ENCODE measurements at regions not wholly inside any gene's neighbourhood (a gene's known extent, or its start where the extent isn't known, plus 50 kb on each side); places are given as distances from the start of the nearest gene placed in this dataset.

- peak; percentile 41 for DNase-seq (ENCODE audit: extremely low read depth, low read depth)
- H3K4me3 ChIP-seq (replicated peaks; ENCODE audit: low read depth, low read length): no peak overlapping the region
- TF ChIP-seq CTCF (IDR thresholded peaks at IDR 0.05; ENCODE audit: low read depth, low read length, missing control alignments): peak; percentile 7
Measured at GRCh38 chr15:79673416-79674123, 223.2 kb downstream of the MTHFS start.

- DNase-seq (ENCODE audit: extremely low read depth, low read depth): no peak
- no peak overlapping the region for H3K4me3 ChIP-seq (replicated peaks; ENCODE audit: low read depth, low read length)
- no peak for TF ChIP-seq CTCF (IDR thresholded peaks at IDR 0.05; ENCODE audit: low read depth, low read length, missing control alignments)
Measured at GRCh38 chr15:79674124-79674465, 222.7 kb downstream of the MTHFS start.

GRCh38 chr15:79675982-79676381, 220.8 kb downstream of the MTHFS start:
- no peak overlapping the region for H3K4me3 ChIP-seq (replicated peaks; ENCODE audit: low read depth, low read length)
- no peak for TF ChIP-seq CTCF (IDR thresholded peaks at IDR 0.05; ENCODE audit: low read depth, low read length, missing control alignments)
- DNase-seq (ENCODE audit: extremely low read depth, low read depth): no peak

GRCh38 chr15:79676621-79677020, 220.2 kb downstream of the MTHFS start:
- TF ChIP-seq CTCF (IDR thresholded peaks at IDR 0.05; ENCODE audit: low read depth, low read length, missing control alignments): no peak
- no peak overlapping the region for H3K4me3 ChIP-seq (replicated peaks; ENCODE audit: low read depth, low read length)
- DNase-seq (ENCODE audit: extremely low read depth, low read depth): no peak

- no peak overlapping the region for H3K4me3 ChIP-seq (replicated peaks; ENCODE audit: low read depth, low read length)
- TF ChIP-seq CTCF (IDR thresholded peaks at IDR 0.05; ENCODE audit: low read depth, low read length, missing control alignments): no peak
- DNase-seq (ENCODE audit: extremely low read depth, low read depth): no peak
Measured at GRCh38 chr15:79677241-79677640, 219.6 kb downstream of the MTHFS start.

- H3K4me3 ChIP-seq (replicated peaks; ENCODE audit: low read depth, low read length): no peak overlapping the region
- TF ChIP-seq CTCF (IDR thresholded peaks at IDR 0.05; ENCODE audit: low read depth, low read length, missing control alignments): no peak
- no peak for DNase-seq (ENCODE audit: extremely low read depth, low read depth)
Measured at GRCh38 chr15:79678032-79678701, 218.6 kb downstream of the MTHFS start.
